ENCODE measurements at regions not wholly inside any gene's neighbourhood (a gene's known extent, or its start where the extent isn't known, plus 50 kb on each side); places are given as distances from the start of the nearest gene placed in this dataset.
"Not testable (repeated sequence)": the region's sequence is repeated elsewhere in the genome, so short reads cannot be mapped to it uniquely, and the experiment has no call there.

- no peak overlapping the region for H3K27ac ChIP-seq
- no peaks in the 10 kb centered on the region for H3K27me3 ChIP-seq (replicated peaks; ENCODE audit: insufficient read depth)
- H3K4me3 ChIP-seq = no peak overlapping the region
- H3K9me3 ChIP-seq = no peaks in the 10 kb centered on the region
- H3K4me1 ChIP-seq (replicated peaks) = no peaks in the 10 kb centered on the region
- TF ChIP-seq POLR2AphosphoS5 (IDR thresholded peaks at IDR 0.05) (no peak), CTCF (IDR thresholded peaks at IDR 0.05) (no peak), POLR2A (IDR thresholded peaks at IDR 0.05) (no peak)
- H3K36me3 ChIP-seq = no peaks in the 10 kb centered on the region
- no peak for DNase-seq (ENCODE audit: low spot score)
- WGBS = 95% methylated on average over 9 of the region's 9 CpGs
- intact Hi-C loops (cut with DNase I) = no loop called here
These were observed 244.8 kb downstream of the MYCN start for GRCh38 chr2:16184945-16185660.

GRCh38 chr2:16184341-16184890 is 244.1 kb downstream of the MYCN start:
- 59% methylated on average over 4 of the region's 4 CpGs for WGBS
- Histone ChIP-seq H3K36me3 (no peaks in the 10 kb centered on the region), H3K9me3 (no peaks in the 10 kb centered on the region), H3K27me3 (replicated peaks; ENCODE audit: insufficient read depth) (no peaks in the 10 kb centered on the region), H3K27ac (no peak overlapping the region), H3K4me1 (replicated peaks) (peaks cover 4% of the 10 kb centered on the region), H3K4me3 (no peak overlapping the region)
- DNase-seq (ENCODE audit: low spot score) = no peak
- intact Hi-C loops (cut with DNase I) = no loop called here
- TF ChIP-seq POLR2AphosphoS5 (IDR thresholded peaks at IDR 0.05) (no peak), CTCF (IDR thresholded peaks at IDR 0.05) (no peak), POLR2A (IDR thresholded peaks at IDR 0.05) (no peak)

GRCh38 chr2:16183345-16183744 is 243.0 kb downstream of the MYCN start:
- H3K9me3 ChIP-seq = no peaks in the 10 kb centered on the region
- no peak overlapping the region for H3K27ac ChIP-seq
- H3K4me3 ChIP-seq = no peak overlapping the region
- H3K4me1 ChIP-seq (replicated peaks) = peaks cover 4% of the 10 kb centered on the region
- H3K36me3 ChIP-seq = no peaks in the 10 kb centered on the region
- WGBS = 96% methylated on average over 3 of the region's 3 CpGs
- TF ChIP-seq CTCF (IDR thresholded peaks at IDR 0.05) = no peak
- TF ChIP-seq POLR2A (IDR thresholded peaks at IDR 0.05) = no peak
- TF ChIP-seq POLR2AphosphoS5 (IDR thresholded peaks at IDR 0.05) = no peak
- H3K27me3 ChIP-seq (replicated peaks; ENCODE audit: insufficient read depth) = no peaks in the 10 kb centered on the region
- no peak for DNase-seq (ENCODE audit: low spot score)
- intact Hi-C loops (cut with DNase I) = no loop called here

- H3K36me3 ChIP-seq = no peaks in the 10 kb centered on the region
- no peaks in the 10 kb centered on the region for H3K9me3 ChIP-seq
- H3K4me3 ChIP-seq = no peak overlapping the region
- H3K27ac ChIP-seq = no peak overlapping the region
- peaks cover 4% of the 10 kb centered on the region for H3K4me1 ChIP-seq (replicated peaks)
- H3K27me3 ChIP-seq (replicated peaks; ENCODE audit: insufficient read depth) = no peaks in the 10 kb centered on the region
- DNase-seq (ENCODE audit: low spot score) = no peak
- intact Hi-C loops (cut with DNase I) = no loop called here
- no peak for TF ChIP-seq POLR2AphosphoS5 (IDR thresholded peaks at IDR 0.05)
- no peak for TF ChIP-seq CTCF (IDR thresholded peaks at IDR 0.05)
- TF ChIP-seq POLR2A (IDR thresholded peaks at IDR 0.05) = no peak
These were observed 242.5 kb downstream of the MYCN start for GRCh38 chr2:16182841-16183240.

GRCh38 chr2:16182311-16182815 is 242.0 kb downstream of the MYCN start:
- intact Hi-C loops (cut with DNase I); H3K27ac ChIP-seq; H3K36me3 ChIP-seq; H3K9me3 ChIP-seq; DNase-seq (ENCODE audit: low spot score); H3K27me3 ChIP-seq (replicated peaks; ENCODE audit: insufficient read depth); H3K4me1 ChIP-seq (replicated peaks); H3K4me3 ChIP-seq: not testable (repeated sequence)
- 92% methylated on average over 2 of the region's 2 CpGs for WGBS
